GM12878 (cell line): ENCODE measurements at regions not wholly inside any gene's neighbourhood (a gene's known extent, or its start where the extent isn't known, plus 50 kb on each side); places are given as distances from the start of the nearest gene placed in this dataset.

Source experiments
- BCLAF1 ChIP-seq: fragments of 450-650 bp; IDR thresholded peaks from 2 replicates; pipeline ENCODE4 v1.6.1; 2017; ENCODE audit warnings: antibody characterized with exemption, mild to moderate bottlenecking, moderate library complexity
- EZH2 ChIP-seq: IDR thresholded peaks from 2 replicates; pipeline ENCODE4 v1.6.1; 2012; ENCODE audit warnings: low read depth, mild to moderate bottlenecking, control low read depth, inconsistent platforms, low read length, borderline replicate concordance; ENCODE audit not compliant: control insufficient read depth
- SUPT20H ChIP-seq: IDR thresholded peaks from 2 replicates; pipeline ENCODE4 v1.6.1; 2011; ENCODE audit warnings: low read depth, mild to moderate bottlenecking, low read length, moderate library complexity, borderline replicate concordance; ENCODE audit not compliant: control insufficient read depth

GRCh38 chr7:98470485-98471240 is 69.8 kb upstream of the BAIAP2L1 start:
- no peak for TF ChIP-seq BCLAF1
- TF ChIP-seq EZH2 = no peak
- TF ChIP-seq SUPT20H = no peak
